ENCODE measurements at regions not wholly inside any gene's neighbourhood (a gene's known extent, or its start where the extent isn't known, plus 50 kb on each side); places are given as distances from the start of the nearest gene placed in this dataset.

DNA sequence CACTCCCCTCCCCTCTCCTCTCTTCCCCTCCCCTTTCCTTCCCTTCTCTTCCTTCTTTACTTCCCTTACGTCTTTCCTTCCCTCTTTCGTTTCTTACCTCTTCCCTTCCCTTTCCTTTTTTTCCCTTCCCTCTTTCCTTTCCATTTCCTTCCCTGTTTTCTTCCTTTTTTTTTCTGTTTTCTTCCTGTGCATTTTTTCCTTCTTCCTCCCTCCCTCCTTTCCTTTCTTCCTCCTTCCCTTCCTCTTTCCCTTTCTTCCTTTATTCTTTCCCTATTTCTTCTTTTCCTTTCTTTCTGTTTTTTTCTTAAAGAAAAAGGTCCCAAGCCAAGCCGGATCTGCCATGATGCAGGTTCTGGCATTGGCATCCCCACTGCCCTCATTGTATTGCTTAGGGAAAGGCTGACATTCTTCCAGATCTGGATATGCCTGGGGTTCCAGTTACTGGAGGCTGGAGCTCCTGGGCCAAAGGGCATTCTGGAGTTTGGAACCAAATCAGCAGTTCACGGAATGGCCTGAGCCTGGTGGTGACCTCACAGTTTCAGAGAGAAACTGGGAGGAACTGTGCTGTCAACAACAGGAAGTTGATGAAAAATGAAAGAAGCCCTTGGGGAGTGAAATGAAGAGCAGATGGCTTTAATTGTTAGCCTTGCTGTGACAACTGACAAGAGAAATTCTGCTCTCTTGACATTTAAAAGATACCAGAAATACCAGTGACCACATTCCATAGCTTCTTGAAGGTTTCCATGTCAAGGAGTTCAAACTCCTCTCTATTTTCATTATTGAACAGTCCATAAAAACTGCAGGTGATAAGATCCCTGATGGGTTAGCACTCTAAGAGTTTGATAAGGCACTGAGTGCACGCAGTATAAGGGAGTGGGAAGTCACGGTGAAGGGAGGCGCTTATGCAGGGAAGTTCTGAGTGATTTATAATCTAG lies 622.1 kb downstream of the SPRY1 start:
- DNase-seq: no peak
- peaks cover 6 to 9% of the 10 kb centered on the region in 2 donors for H3K4me1 Mint-ChIP-seq
- H3K27me3 Mint-ChIP-seq (ENCODE audit: low read depth in 3 of 3): no peaks in the 10 kb centered on the region
- no peaks in the 10 kb centered on the region for H3K36me3 Mint-ChIP-seq
- H3K4me3 Mint-ChIP-seq: peak overlapping the region in 2 of 5 donors; percentile 4 to 5
- peaks cover 0 to 2% (median 0%) of the 10 kb centered on the region in 6 donors for H3K9me3 Mint-ChIP-seq
- H3K27ac Mint-ChIP-seq: peak overlapping the region in 1 of 6 donors; percentile 62

DNA sequence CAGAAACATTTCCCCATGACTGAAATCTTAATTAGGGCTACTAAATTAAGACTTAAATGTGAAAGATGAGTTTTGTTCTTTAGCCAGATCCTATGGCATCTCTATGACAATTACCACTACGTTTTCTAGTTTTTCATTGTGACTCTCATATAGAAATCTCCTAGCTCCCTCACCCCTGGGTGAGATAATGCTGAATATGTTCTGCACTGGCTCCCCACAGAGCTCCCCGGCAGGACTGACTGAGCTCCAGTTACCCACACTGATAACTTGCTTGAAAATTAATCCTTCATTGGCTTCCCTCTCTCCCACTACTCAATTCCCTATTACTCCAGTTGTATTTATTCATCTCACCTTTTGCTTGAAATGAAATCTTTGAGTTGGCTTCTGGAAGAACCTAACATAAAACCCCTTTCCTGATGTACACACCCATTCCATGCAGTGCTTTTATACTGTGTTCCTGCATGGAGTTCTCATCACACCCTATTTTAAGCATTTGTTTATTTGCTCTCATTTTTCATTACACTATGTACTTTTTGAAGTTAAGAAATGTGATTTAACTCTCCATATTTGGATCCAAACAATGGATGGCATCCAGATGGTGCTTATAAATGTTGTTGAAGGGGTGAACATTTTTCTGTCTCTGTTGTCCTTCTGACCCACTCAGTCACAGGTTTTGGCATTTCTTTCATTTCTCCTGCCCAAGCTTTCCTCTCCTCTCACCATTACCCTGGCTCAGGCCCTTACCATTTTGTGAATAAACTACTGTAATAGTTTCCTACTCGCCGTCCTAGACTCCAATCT lies 623.4 kb downstream of the SPRY1 start:
- Mint-ChIP-seq H3K9me3 (peaks cover 0 to 4% (median 0%) of the 10 kb centered on the region in 6 donors), H3K27ac (no peak overlapping the region), H3K4me1 (peaks cover 6 to 9% of the 10 kb centered on the region in 2 donors), H3K36me3 (no peaks in the 10 kb centered on the region), H3K4me3 (no peak overlapping the region), H3K27me3 (ENCODE audit: low read depth in 3 of 3) (no peaks in the 10 kb centered on the region)
- no peak for DNase-seq

DNA sequence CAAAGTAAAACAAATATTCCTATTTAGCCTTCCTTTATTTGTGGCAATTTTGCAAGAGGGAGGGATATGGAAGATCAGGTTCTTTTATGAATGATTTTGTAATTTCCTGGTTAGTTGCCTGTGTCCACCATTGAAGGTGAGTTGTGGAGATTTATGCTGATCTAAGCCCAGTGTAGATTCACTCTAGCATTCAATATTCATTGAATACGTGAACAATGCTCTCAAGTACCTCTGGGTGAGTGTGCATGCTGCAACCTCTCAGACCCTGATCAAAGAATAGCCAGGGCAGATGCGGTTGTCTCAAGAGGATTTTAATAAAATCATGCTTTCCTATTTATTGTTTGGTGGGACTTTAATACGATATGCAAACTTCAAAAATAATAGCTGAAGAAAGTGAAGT lies 628.4 kb downstream of the SPRY1 start:
- Mint-ChIP-seq H3K27me3 (ENCODE audit: low read depth in 3 of 3) (no peaks in the 10 kb centered on the region), H3K4me1 (no peaks in the 10 kb centered on the region), H3K27ac (no peak overlapping the region), H3K9me3 (peaks cover 0 to 5% (median 1%) of the 10 kb centered on the region in 6 donors), H3K4me3 (no peak overlapping the region), H3K36me3 (no peaks in the 10 kb centered on the region)
- DNase-seq: no peak

DNA sequence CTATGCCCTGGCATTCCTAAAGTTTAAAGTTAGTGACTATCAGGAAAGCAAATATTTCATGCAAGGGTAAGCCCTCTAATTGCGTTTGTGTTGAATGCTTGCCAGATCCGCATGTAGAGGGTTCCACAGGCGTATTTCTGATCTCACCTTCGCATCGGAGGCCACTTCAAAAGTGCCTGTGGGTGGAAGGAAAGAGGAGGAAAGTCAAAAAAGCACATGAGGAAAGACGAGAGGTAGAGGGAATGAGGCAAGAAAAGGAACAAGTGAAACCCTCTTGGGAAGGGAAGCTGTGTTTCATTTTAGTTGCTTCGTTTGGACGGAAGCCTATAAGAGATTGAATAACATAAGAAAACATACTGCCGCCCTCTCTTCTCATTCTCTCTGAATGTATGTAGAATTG lies 628.8 kb downstream of the SPRY1 start:
- Mint-ChIP-seq H3K4me1 (no peaks in the 10 kb centered on the region), H3K27me3 (ENCODE audit: low read depth in 3 of 3) (no peaks in the 10 kb centered on the region), H3K36me3 (no peaks in the 10 kb centered on the region), H3K9me3 (peaks cover 0 to 5% (median 1%) of the 10 kb centered on the region in 6 donors), H3K4me3 (no peak overlapping the region), H3K27ac (no peak overlapping the region)
- DNase-seq: no peak

DNA sequence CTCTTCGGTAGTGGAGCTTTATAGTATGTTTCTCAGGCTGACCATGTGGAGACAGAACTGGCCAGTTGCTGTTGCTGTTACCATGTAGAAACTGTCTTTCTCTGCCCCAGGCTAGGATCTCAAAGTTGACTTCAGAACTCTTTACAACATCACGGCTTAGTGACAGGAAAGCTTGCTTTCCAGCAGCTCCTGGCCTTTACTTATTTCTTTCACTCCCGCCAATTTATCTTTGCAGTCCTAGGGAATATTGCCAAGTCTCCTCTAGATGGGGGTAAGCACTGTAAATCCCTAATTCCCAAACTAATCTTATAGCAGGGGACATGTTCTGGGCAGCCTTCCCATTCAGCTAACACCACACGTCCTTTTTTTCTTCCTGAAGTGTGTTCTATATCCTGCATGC lies 631.6 kb downstream of the SPRY1 start:
- no peak overlapping the region for H3K27ac Mint-ChIP-seq
- no peaks in the 10 kb centered on the region for H3K36me3 Mint-ChIP-seq
- H3K4me1 Mint-ChIP-seq: no peaks in the 10 kb centered on the region
- peaks cover 0 to 5% (median 1%) of the 10 kb centered on the region in 6 donors for H3K9me3 Mint-ChIP-seq
- DNase-seq: no peak
- no peaks in the 10 kb centered on the region for H3K27me3 Mint-ChIP-seq (ENCODE audit: low read depth in 3 of 3)
- H3K4me3 Mint-ChIP-seq: no peak overlapping the region

DNA sequence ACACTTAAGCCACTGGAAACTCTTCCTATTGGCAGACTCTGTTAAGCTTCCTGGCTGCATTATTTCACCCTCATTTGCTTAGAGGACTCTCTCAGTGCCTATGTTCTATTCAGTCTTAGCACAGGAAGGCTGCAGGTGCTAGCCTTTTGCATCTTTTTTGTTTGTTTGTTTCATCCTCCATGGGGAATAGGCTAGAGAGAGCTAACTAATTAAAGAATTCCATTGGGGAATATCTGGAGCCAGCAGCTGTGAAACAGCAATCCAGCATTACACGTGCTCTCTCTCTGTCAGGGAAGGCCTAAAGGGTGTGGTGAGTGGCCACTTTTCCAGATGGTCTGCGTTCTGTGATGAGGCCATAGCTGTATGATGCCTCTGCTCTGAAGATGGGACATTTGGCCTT lies 633.6 kb downstream of the SPRY1 start:
- no peak for DNase-seq
- Mint-ChIP-seq H3K4me3 (no peak overlapping the region), H3K27me3 (ENCODE audit: low read depth in 3 of 3) (no peaks in the 10 kb centered on the region), H3K9me3 (peaks cover 0 to 3% (median 0%) of the 10 kb centered on the region in 6 donors), H3K36me3 (no peaks in the 10 kb centered on the region), H3K27ac (no peak overlapping the region), H3K4me1 (no peaks in the 10 kb centered on the region)

DNA sequence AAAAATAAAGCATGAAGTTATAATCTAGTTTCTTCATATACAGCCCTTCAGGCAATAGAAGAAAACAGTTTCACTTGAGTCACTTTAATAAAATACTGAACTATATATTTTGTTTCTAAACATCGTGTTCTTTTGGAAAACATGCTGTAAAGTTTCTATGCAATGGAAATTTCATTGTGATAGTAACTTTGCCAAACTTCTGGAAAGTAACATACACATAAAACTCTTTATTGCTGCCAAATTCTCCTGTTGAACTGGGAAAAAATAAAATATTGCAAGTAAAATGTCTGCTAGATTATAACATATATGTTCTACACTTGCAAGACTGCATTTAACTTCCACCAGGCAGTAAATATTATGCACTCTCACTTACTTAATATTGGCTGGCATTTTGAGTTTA lies 635.4 kb downstream of the SPRY1 start:
- Mint-ChIP-seq H3K9me3 (no peaks in the 10 kb centered on the region), H3K36me3 (no peaks in the 10 kb centered on the region), H3K4me1 (no peaks in the 10 kb centered on the region), H3K27ac (no peak overlapping the region), H3K27me3 (ENCODE audit: low read depth in 3 of 3) (no peaks in the 10 kb centered on the region), H3K4me3 (no peak overlapping the region)
- no peak for DNase-seq

DNA sequence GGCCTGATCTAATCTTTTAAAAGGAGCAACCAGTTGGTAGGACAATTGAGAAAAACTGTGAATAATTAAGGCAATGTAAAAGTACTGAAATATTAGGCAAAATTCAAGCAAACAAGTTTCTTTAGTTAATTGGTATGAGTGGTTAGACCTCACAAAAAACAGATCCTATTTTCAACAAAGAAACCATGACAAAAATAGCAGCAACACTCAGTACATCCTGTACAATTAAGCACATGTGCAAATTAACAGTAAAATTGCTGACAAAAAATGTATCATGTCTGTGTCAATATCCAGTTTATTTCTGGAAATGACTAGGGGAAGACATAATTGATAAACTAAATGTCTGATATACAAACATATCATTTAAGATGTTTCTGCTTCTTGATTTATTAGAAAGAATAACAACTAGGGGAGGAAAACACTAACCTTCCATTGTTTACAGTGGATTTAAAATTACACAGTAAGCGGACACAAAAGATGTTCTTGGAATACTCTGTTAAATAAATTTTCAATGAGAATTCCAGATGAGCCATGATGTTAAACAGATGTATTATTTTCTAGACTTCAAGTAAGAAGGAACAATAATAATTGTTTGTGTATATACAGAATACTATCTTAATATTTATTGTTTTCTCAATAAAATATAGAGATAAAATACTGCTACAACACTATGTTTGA lies 638.9 kb downstream of the SPRY1 start:
- Mint-ChIP-seq H3K4me1 (no peaks in the 10 kb centered on the region), H3K27ac (no peak overlapping the region), H3K27me3 (ENCODE audit: low read depth in 3 of 3) (no peaks in the 10 kb centered on the region), H3K36me3 (no peaks in the 10 kb centered on the region), H3K4me3 (no peak overlapping the region), H3K9me3 (peaks cover 0 to 5% (median 0%) of the 10 kb centered on the region in 6 donors)
- no peak for DNase-seq

DNA sequence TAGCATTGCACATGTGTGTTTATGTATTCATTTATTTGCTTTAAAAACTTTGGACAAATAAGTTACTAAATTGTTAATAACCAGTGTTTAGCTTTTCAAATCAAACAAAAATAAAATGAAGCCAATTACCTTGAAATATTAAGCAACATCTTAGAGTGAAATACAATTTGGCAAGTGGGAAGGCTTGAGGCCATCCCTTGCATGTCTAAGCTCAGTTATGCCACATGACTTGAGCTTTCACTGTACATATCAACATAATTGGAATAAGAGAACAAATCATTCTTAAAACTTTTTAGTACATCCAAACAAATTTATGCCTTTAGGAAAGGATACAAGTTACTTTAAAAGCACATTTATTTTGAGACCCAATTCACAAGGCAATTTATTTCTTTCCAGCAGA lies 640.6 kb downstream of the SPRY1 start:
- H3K27me3 Mint-ChIP-seq (ENCODE audit: low read depth in 3 of 3): no peaks in the 10 kb centered on the region
- no peak for DNase-seq
- no peaks in the 10 kb centered on the region for H3K36me3 Mint-ChIP-seq
- H3K4me3 Mint-ChIP-seq: no peak overlapping the region
- H3K27ac Mint-ChIP-seq: no peak overlapping the region
- H3K9me3 Mint-ChIP-seq: peaks cover 0 to 5% (median 0%) of the 10 kb centered on the region in 6 donors
- H3K4me1 Mint-ChIP-seq: no peaks in the 10 kb centered on the region

DNA sequence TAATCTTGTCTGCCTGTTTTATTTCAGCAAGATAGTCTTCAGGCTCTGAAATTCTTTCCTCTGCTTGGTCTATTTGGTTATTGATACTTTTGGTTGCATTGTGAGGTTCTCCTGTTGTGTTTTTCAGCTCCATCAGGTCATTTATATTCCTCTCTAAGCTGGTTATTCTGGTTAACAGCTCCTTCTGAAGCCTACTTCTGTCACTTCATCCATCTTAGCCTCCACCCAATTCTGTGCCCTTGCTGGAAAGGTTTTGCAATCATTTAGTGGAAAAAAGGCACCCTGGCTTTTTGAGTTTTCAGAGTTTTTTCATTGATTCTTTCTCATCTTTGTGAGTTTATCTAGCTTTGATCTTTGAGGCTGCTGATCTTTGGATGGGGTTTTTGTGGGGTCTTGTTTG lies 647.7 kb downstream of the SPRY1 start:
- no peak overlapping the region for H3K27ac Mint-ChIP-seq
- no peaks in the 10 kb centered on the region for H3K27me3 Mint-ChIP-seq (ENCODE audit: low read depth in 3 of 3)
- DNase-seq: no peak
- no peaks in the 10 kb centered on the region for H3K4me1 Mint-ChIP-seq
- H3K9me3 Mint-ChIP-seq: peaks cover 0 to 13% (median 4%) of the 10 kb centered on the region in 6 donors
- H3K36me3 Mint-ChIP-seq: no peaks in the 10 kb centered on the region
- no peak overlapping the region for H3K4me3 Mint-ChIP-seq

DNA sequence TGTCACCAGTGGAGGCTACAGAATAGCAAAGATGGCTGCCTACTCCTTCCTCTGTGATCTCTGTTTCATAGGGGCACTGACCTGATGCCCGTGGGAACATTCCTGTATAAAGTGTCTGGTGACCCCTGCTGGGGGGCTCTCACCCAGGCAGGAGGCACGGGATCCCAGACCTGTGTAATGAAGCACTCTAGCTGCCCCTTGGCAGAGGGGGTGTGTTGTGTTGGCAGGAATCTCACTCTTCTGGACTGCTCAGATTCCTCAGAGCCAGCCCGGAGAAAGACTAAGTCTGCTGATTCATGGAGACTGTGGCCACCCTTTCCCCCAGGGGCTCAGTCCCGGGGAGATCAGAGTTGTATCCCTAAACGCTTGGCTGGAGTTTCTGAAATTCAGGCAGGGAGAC lies 648.3 kb downstream of the SPRY1 start:
- Mint-ChIP-seq H3K4me3 (no peak overlapping the region), H3K27ac (no peak overlapping the region), H3K36me3 (no peaks in the 10 kb centered on the region), H3K4me1 (no peaks in the 10 kb centered on the region), H3K27me3 (ENCODE audit: low read depth in 3 of 3) (no peaks in the 10 kb centered on the region), H3K9me3 (peaks cover 0 to 13% (median 4%) of the 10 kb centered on the region in 6 donors)
- no peak for DNase-seq

DNA sequence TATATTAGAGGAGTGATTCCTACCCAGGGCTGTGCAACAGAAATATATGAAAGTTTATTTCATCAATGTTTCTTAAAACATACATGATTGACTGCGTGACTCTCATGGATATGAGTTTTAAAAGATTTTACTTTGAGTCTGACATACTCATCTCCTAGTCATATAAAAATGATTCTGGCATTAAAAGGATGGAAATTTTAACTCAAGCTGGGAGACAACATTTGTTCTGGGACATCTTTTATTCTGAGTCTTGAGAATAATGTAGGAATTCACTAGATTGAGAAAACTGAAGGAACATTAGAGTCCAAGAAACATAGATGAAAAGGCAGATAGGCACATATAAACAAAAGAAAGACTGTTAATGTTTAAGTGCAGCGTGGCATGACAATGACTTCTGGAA lies 649.6 kb downstream of the SPRY1 start:
- H3K27me3 Mint-ChIP-seq (ENCODE audit: low read depth in 3 of 3): no peaks in the 10 kb centered on the region
- H3K36me3 Mint-ChIP-seq: no peaks in the 10 kb centered on the region
- no peak for DNase-seq
- no peak overlapping the region for H3K27ac Mint-ChIP-seq
- H3K4me3 Mint-ChIP-seq: no peak overlapping the region
- no peaks in the 10 kb centered on the region for H3K4me1 Mint-ChIP-seq
- H3K9me3 Mint-ChIP-seq: peaks cover 0 to 13% (median 4%) of the 10 kb centered on the region in 6 donors

DNA sequence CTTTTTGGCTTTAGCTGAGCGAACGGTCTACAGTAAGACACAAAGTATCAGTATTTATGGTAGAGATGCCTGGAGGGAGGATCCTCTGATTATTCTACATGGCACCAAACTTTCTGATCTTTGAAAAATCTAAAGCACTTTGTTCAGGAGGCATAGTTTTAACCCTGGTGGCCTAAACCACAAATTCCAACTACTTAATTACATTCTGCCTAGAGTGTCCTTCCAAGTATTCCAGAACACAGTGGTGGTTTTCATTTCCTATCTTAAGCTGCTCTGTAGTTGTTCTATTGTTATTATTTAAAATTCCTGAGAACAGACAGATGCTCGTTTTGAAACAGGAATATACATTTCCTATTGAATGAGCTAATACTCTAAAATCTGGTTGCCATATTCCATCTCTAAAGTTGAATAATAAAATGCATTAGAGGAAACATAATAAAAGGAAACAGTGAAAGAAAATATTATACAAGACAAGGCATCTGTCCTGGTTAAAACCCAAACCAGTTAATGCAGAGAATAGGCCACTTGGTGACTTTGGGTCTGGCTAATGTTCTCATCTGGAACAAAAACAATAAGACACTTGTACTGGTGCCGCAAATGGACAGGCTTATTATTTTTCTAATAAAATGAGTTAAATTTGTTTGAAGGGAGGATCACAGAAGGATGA lies 657.4 kb downstream of the SPRY1 start:
- H3K9me3 Mint-ChIP-seq: peaks cover 0 to 10% (median under 1%) of the 10 kb centered on the region in 6 donors

More for the DNA sequence above, 657.4 kb downstream of the SPRY1 start:
- no peak for DNase-seq
- Mint-ChIP-seq H3K4me3 (no peak overlapping the region), H3K27ac (no peak overlapping the region), H3K36me3 (no peaks in the 10 kb centered on the region), H3K27me3 (ENCODE audit: low read depth in 3 of 3) (no peaks in the 10 kb centered on the region), H3K4me1 (no peaks in the 10 kb centered on the region)

Measured in immature natural killer cell (primary cell).